ENCODE measurements at regions not wholly inside any gene's neighbourhood (a gene's known extent, or its start where the extent isn't known, plus 50 kb on each side); places are given as distances from the start of the nearest gene placed in this dataset.

- no peaks in the 10 kb centered on the region for H3K36me3 ChIP-seq (ENCODE audit: insufficient read depth, insufficient read length, low read length)
- no peak overlapping the region for H3K4me3 ChIP-seq (ENCODE audit: insufficient read length, low read depth)
- H3K4me1 ChIP-seq (ENCODE audit: insufficient read depth, insufficient read length) = no peaks in the 10 kb centered on the region
- no peak overlapping the region for H3K9ac ChIP-seq (ENCODE audit: insufficient read length, low read depth)
- no peaks in the 10 kb centered on the region for H3K27me3 ChIP-seq (ENCODE audit: insufficient read depth, insufficient read length)
- no peaks in the 10 kb centered on the region for H3K9me3 ChIP-seq (ENCODE audit: insufficient read depth, low read length)
- no peak for DNase-seq (ENCODE audit: low read depth, low spot score)
- TF ChIP-seq YY1 (IDR thresholded peaks at IDR 0.05; ENCODE audit: insufficient read depth, insufficient read length) = no peak
- TF ChIP-seq SUZ12 (IDR thresholded peaks at IDR 0.05; ENCODE audit: extremely low read depth, insufficient read depth, insufficient read length) = no peak
- no peak for TF ChIP-seq ZNF274 (IDR thresholded peaks at IDR 0.05; ENCODE audit: low read depth, low read length)
Measured at GRCh38 chr18:2406544-2406943, 164.8 kb downstream of the METTL4 start.

DNA sequence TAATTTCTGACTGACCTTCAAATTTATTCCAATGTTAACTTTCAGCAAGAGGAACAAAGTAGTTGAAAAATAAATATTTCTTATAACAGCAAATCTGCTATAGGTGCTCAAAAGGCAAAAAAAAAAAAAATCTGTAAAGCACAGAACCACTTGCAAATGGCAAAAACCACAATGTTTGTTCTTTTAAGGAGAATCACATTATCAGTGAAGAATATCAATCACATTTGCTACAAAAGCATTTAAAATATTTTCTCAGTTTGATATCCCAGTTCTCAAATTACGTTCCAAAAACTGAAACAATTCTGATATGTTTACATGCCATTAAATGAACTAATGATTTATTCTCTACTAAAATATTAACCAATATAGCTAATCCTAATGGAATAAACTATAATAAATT, 163.3 kb downstream of the METTL4 start:
- H3K36me3 ChIP-seq (ENCODE audit: insufficient read depth, insufficient read length, low read length) = no peaks in the 10 kb centered on the region
- no peaks in the 10 kb centered on the region for H3K9me3 ChIP-seq (ENCODE audit: insufficient read depth, low read length)
- no peak overlapping the region for H3K9ac ChIP-seq (ENCODE audit: insufficient read length, low read depth)
- no peaks in the 10 kb centered on the region for H3K27me3 ChIP-seq (ENCODE audit: insufficient read depth, insufficient read length)
- DNase-seq (ENCODE audit: low read depth, low spot score) = no peak
- no peak for TF ChIP-seq ZNF274 (IDR thresholded peaks at IDR 0.05; ENCODE audit: low read depth, low read length)
- no peak for TF ChIP-seq SUZ12 (IDR thresholded peaks at IDR 0.05; ENCODE audit: extremely low read depth, insufficient read depth, insufficient read length)
- no peak for TF ChIP-seq YY1 (IDR thresholded peaks at IDR 0.05; ENCODE audit: insufficient read depth, insufficient read length)
- H3K4me1 ChIP-seq (ENCODE audit: insufficient read depth, insufficient read length) = no peaks in the 10 kb centered on the region
- H3K4me3 ChIP-seq (ENCODE audit: insufficient read length, low read depth) = no peak overlapping the region

GRCh38 chr18:2409906-2410305, 161.4 kb downstream of the METTL4 start:
- Histone ChIP-seq H3K36me3 (ENCODE audit: insufficient read depth, insufficient read length, low read length) (no peaks in the 10 kb centered on the region), H3K9me3 (ENCODE audit: insufficient read depth, low read length) (no peaks in the 10 kb centered on the region), H3K27me3 (ENCODE audit: insufficient read depth, insufficient read length) (no peaks in the 10 kb centered on the region), H3K4me1 (ENCODE audit: insufficient read depth, insufficient read length) (no peaks in the 10 kb centered on the region), H3K9ac (ENCODE audit: insufficient read length, low read depth) (no peak overlapping the region), H3K4me3 (ENCODE audit: insufficient read length, low read depth) (no peak overlapping the region)
- TF ChIP-seq ZNF274 (IDR thresholded peaks at IDR 0.05; ENCODE audit: low read depth, low read length) = no peak
- no peak for TF ChIP-seq YY1 (IDR thresholded peaks at IDR 0.05; ENCODE audit: insufficient read depth, insufficient read length)
- no peak for TF ChIP-seq SUZ12 (IDR thresholded peaks at IDR 0.05; ENCODE audit: extremely low read depth, insufficient read depth, insufficient read length)
- no peak for DNase-seq (ENCODE audit: low read depth, low spot score)

DNA sequence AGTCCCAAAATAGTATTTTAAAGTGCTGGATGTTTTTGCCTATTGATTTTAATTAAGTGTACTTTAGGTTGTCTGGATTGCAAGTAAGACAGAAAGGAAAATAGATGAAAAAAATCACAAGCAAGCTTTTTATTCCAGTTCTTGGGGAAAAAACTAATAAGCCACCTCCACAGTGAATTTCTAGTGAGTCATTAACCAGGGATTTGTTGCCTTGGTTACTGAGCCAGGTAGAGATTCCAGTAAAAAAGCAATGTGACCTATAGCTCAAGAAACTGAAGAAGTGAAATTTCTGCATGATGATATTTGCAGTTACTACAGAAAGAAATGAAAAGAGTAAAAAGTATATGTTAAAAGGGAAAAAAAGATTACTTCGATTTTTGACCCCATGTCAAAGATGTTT, 160.6 kb downstream of the METTL4 start:
- Histone ChIP-seq H3K36me3 (ENCODE audit: insufficient read depth, insufficient read length, low read length) (no peaks in the 10 kb centered on the region), H3K9me3 (ENCODE audit: insufficient read depth, low read length) (no peaks in the 10 kb centered on the region), H3K4me3 (ENCODE audit: insufficient read length, low read depth) (no peak overlapping the region), H3K27me3 (ENCODE audit: insufficient read depth, insufficient read length) (no peaks in the 10 kb centered on the region), H3K4me1 (ENCODE audit: insufficient read depth, insufficient read length) (no peaks in the 10 kb centered on the region), H3K9ac (ENCODE audit: insufficient read length, low read depth) (no peak overlapping the region)
- TF ChIP-seq YY1 (IDR thresholded peaks at IDR 0.05; ENCODE audit: insufficient read depth, insufficient read length) (no peak), ZNF274 (IDR thresholded peaks at IDR 0.05; ENCODE audit: low read depth, low read length) (no peak), SUZ12 (IDR thresholded peaks at IDR 0.05; ENCODE audit: extremely low read depth, insufficient read depth, insufficient read length) (no peak)
- no peak for DNase-seq (ENCODE audit: low read depth, low spot score)

DNA sequence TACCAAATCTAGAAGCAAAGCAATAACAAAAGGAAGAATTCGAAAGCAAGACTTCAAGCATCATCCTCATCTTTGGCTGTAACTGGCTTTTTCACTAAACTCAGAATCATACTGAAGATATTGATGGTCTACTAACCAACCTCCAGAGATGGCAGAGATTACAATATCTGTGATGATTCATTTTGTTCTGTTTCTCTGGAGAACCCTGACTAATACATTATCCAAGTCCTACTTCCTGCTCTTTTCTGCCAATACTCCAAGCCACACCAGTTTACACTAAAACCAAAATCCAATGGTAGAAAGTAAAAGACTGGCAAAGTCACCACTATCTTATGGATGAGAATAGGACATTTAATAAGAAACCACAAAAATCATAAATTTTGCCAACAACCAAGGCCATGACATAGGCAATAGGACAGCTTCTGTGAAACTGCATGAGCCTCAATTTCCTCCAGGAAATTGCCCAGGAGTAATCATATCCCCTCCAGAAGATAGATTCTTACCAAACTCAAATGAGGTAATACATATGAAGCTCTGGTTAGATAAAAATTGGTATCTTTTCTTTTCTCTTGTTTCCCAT, 159.8 kb downstream of the METTL4 start:
- TF ChIP-seq ZNF274 (IDR thresholded peaks at IDR 0.05; ENCODE audit: low read depth, low read length) = no peak
- no peak for DNase-seq (ENCODE audit: low read depth, low spot score)
- Histone ChIP-seq H3K4me3 (ENCODE audit: insufficient read length, low read depth) (no peak overlapping the region), H3K27me3 (ENCODE audit: insufficient read depth, insufficient read length) (no peaks in the 10 kb centered on the region), H3K9ac (ENCODE audit: insufficient read length, low read depth) (no peak overlapping the region), H3K4me1 (ENCODE audit: insufficient read depth, insufficient read length) (no peaks in the 10 kb centered on the region), H3K36me3 (ENCODE audit: insufficient read depth, insufficient read length, low read length) (no peaks in the 10 kb centered on the region), H3K9me3 (ENCODE audit: insufficient read depth, low read length) (no peaks in the 10 kb centered on the region)

DNA sequence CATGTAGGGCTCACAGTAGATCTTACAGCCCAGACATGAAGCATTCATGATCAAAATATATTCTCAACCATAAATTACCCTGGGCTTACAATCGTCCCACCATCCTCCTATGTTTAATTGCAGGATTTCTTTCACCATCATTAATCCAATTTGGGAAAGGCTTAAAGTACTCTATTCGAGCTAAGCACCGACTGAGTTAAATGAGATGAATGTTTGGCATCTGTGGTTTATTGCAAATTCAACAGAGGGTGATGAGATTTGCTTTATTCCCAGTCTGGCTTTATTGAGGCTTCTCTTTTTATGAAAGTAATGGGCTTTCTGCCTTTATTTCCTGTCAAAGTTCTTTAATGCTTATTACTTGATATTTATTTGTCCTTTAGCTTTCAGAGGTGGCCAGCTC, 159.0 kb downstream of the METTL4 start:
- Histone ChIP-seq H3K4me1 (ENCODE audit: insufficient read depth, insufficient read length) (no peaks in the 10 kb centered on the region), H3K4me3 (ENCODE audit: insufficient read length, low read depth) (no peak overlapping the region), H3K36me3 (ENCODE audit: insufficient read depth, insufficient read length, low read length) (no peaks in the 10 kb centered on the region), H3K27me3 (ENCODE audit: insufficient read depth, insufficient read length) (no peaks in the 10 kb centered on the region), H3K9ac (ENCODE audit: insufficient read length, low read depth) (no peak overlapping the region), H3K9me3 (ENCODE audit: insufficient read depth, low read length) (no peaks in the 10 kb centered on the region)
- no peak for TF ChIP-seq YY1 (IDR thresholded peaks at IDR 0.05; ENCODE audit: insufficient read depth, insufficient read length)
- no peak for TF ChIP-seq SUZ12 (IDR thresholded peaks at IDR 0.05; ENCODE audit: extremely low read depth, insufficient read depth, insufficient read length)
- TF ChIP-seq ZNF274 (IDR thresholded peaks at IDR 0.05; ENCODE audit: low read depth, low read length) = no peak
- DNase-seq (ENCODE audit: low read depth, low spot score) = no peak

- Histone ChIP-seq H3K4me3 (ENCODE audit: insufficient read length, low read depth) (no peak overlapping the region), H3K27me3 (ENCODE audit: insufficient read depth, insufficient read length) (no peaks in the 10 kb centered on the region), H3K36me3 (ENCODE audit: insufficient read depth, insufficient read length, low read length) (no peaks in the 10 kb centered on the region), H3K9me3 (ENCODE audit: insufficient read depth, low read length) (no peaks in the 10 kb centered on the region), H3K9ac (ENCODE audit: insufficient read length, low read depth) (no peak overlapping the region), H3K4me1 (ENCODE audit: insufficient read depth, insufficient read length) (no peaks in the 10 kb centered on the region)
- TF ChIP-seq YY1 (IDR thresholded peaks at IDR 0.05; ENCODE audit: insufficient read depth, insufficient read length) (no peak), SUZ12 (IDR thresholded peaks at IDR 0.05; ENCODE audit: extremely low read depth, insufficient read depth, insufficient read length) (no peak), ZNF274 (IDR thresholded peaks at IDR 0.05; ENCODE audit: low read depth, low read length) (no peak)
- DNase-seq (ENCODE audit: low read depth, low spot score) = no peak
Measured at GRCh38 chr18:2412996-2413751, 158.1 kb downstream of the METTL4 start.

All from NT2/D1 (cell line).